B cell (primary cell): ENCODE measurements at regions not wholly inside any gene's neighbourhood (a gene's known extent, or its start where the extent isn't known, plus 50 kb on each side); places are given as distances from the start of the nearest gene placed in this dataset.

Source experiments
- ATAC-seq: fragments of 200-7000 bp; cut with Tn5 transposase; one replicate; pipeline ENCODE4 v1.10.0; 2021; ENCODE audit warnings: low read depth, mild to moderate bottlenecking, moderate number of reproducible peaks, moderate library complexity
- CTCF ChIA-PET: fragments of 350-600 bp; sonication (Branson Sonifier 250); formaldehyde crosslinking; loops from one replicate; lab custom pipeline; 2021; ENCODE audit warnings: antibody characterized with exemption, inconsistent platforms; lab: Charles Lee
- POLR2A ChIA-PET: fragments of 350-600 bp; sonication (Branson Sonifier 250); formaldehyde crosslinking; loops from one replicate; lab custom pipeline; 2021; ENCODE audit warnings: antibody characterized with exemption; lab: Charles Lee
- DNase-seq: peaks from one replicate; pipeline ENCODE4 v3.0.0; 2013
- H2AFZ ChIP-seq: 2 replicates; pipeline ENCODE4 v1.6.1; 2012; ENCODE audit warnings: mild to moderate bottlenecking, low read depth, low read length; ENCODE audit not compliant: insufficient read depth, poor library complexity, severe bottlenecking
- H3K27ac ChIP-seq, 2 donors: 1 replicate in 1 of 2; 2 replicates in 1 of 2; pipeline ENCODE4 v1.5.1; 2012 to 2013; ENCODE audit warnings: low read length in 2 of 2, mild to moderate bottlenecking in 2 of 2, moderate library complexity in 1 of 2
- H3K27me3 ChIP-seq, 4 experiments: fragments of 200-600 bp in 1 of 4; sonication (generic) in 1 of 4; replicated peaks in 1 of 4; 1 replicate in 2 of 4; 2 replicates in 2 of 4; pipeline versions ENCODE4 v1.6.1 to v1.7.0; 2013 to 2016; ENCODE audit warnings: low read length in 3 of 4, mild to moderate bottlenecking in 2 of 4, mixed read lengths in 1 of 4, moderate library complexity in 1 of 4; ENCODE audit not compliant: insufficient read depth in 4 of 4, control insufficient read depth in 3 of 4; ENCODE audit errors: control extremely low read depth in 1 of 4
- H3K36me3 ChIP-seq, 2 experiments: replicated peaks in 1 of 2; 1 replicate in 1 of 2; 2 replicates in 1 of 2; pipeline versions ENCODE4 v1.6.1 to v1.7.1; 2013; ENCODE audit warnings: low read length in 1 of 2; ENCODE audit not compliant: insufficient read depth in 2 of 2, control insufficient read depth in 1 of 2; ENCODE audit errors: control extremely low read depth in 1 of 2, extremely low read depth in 1 of 2
- H3K4me1 ChIP-seq, 2 donors: fragments of 200-600 bp in 1 of 2; sonication (generic) in 1 of 2; 1 replicate in 1 of 2; 2 replicates in 1 of 2; pipeline versions ENCODE4 v1.5.1 to v1.6.1; 2013 to 2017; ENCODE audit warnings: low read length in 2 of 2; ENCODE audit not compliant: control insufficient read depth in 2 of 2, insufficient read depth in 2 of 2
- H3K4me2 ChIP-seq: replicated peaks from 2 replicates; pipeline ENCODE3; 2012; ENCODE audit warnings: mild to moderate bottlenecking, low read depth, low read length; ENCODE audit not compliant: poor library complexity, severe bottlenecking
- H3K4me3 ChIP-seq, 5 experiments: fragments of 200-600 bp in 1 of 5; sonication (generic) in 1 of 5; 1 replicate in 3 of 5; 2 replicates in 2 of 5; pipeline versions ENCODE4 v1.5.1 to v1.7.0; 2011 to 2016; ENCODE audit warnings: low read length in 4 of 5, mild to moderate bottlenecking in 4 of 5, low read depth in 2 of 5, control low read depth in 1 of 5, moderate library complexity in 1 of 5; ENCODE audit not compliant: insufficient read depth in 1 of 5; ENCODE audit errors: control extremely low read depth in 1 of 5, extremely low read depth in 1 of 5
- H3K79me2 ChIP-seq: fragments of 200-600 bp; sonication (generic); one replicate; pipeline ENCODE4 v1.6.0; 2016; ENCODE audit warnings: low read length; ENCODE audit not compliant: control insufficient read depth, insufficient read depth
- H3K9ac ChIP-seq: fragments of 200-600 bp; sonication (generic); 2 replicates; pipeline ENCODE4 v1.6.1; 2017; ENCODE audit warnings: mild to moderate bottlenecking, low read length, moderate library complexity
- H3K9me3 ChIP-seq, 3 donors: one replicate each; pipeline versions ENCODE4 v1.6.1 to v1.7.1; 2013; ENCODE audit warnings: low read length in 2 of 3; ENCODE audit not compliant: control insufficient read depth in 2 of 3, insufficient read depth in 1 of 3; ENCODE audit errors: control extremely low read depth in 1 of 3
- H4K20me1 ChIP-seq: 2 replicates; pipeline ENCODE4 v1.6.0; 2012; ENCODE audit warnings: mild to moderate bottlenecking, low read length; ENCODE audit not compliant: insufficient read depth, control insufficient read depth, poor library complexity, severe bottlenecking
- H3K27ac Mint-ChIP-seq: one replicate; pipeline ENCODE4 v1.8.0; 2021; ENCODE audit warnings: mixed read lengths
- H3K27me3 Mint-ChIP-seq: one replicate; pipeline ENCODE4 v1.8.0; 2021; ENCODE audit warnings: mixed read lengths
- H3K4me1 Mint-ChIP-seq: one replicate; pipeline ENCODE4 v1.8.0; 2021; ENCODE audit warnings: mixed read lengths
- H3K4me3 Mint-ChIP-seq: one replicate; pipeline ENCODE4 v1.8.0; 2021; ENCODE audit warnings: mixed read lengths
- H3K9me3 Mint-ChIP-seq: one replicate; pipeline ENCODE4 v1.8.0; 2022; ENCODE audit warnings: mixed read lengths; ENCODE audit not compliant: insufficient read depth
- CTCF ChIP-seq: fragments of 200-600 bp; IDR thresholded peaks from one replicate; pipeline ENCODE4 v1.8.0; 2022; ENCODE audit warnings: antibody characterized with exemption, mild to moderate bottlenecking
- EZH2 ChIP-seq: IDR thresholded peaks from 2 replicates; pipeline ENCODE4 v1.6.1; 2012; ENCODE audit warnings: borderline replicate concordance, low read depth, mild to moderate bottlenecking, moderate library complexity, low read length; ENCODE audit not compliant: insufficient read depth, poor library complexity, severe bottlenecking
- WGBS: methylation state at CpG from one replicate; pipeline ENCODE4 v1.1.5; 2013; ENCODE audit warnings: missing lambda C conversion rate; ENCODE audit not compliant: insufficient coverage; 5-methylcytosine and 5-hydroxymethylcytosine counted together
- intact Hi-C: fragments of 100-400 bp; cut with micrococcal nuclease; formaldehyde crosslinking; loops from one replicate; pipeline ENCODE4 v1.10.0; 2022

GRCh38 chr9:100811643-100812042 is 216.9 kb upstream of the PLPPR1 start:
- Histone ChIP-seq H3K4me1 (no peaks in the 10 kb centered on the region), H3K4me2 (no peak overlapping the region), H3K9ac (no peak overlapping the region), H2AFZ (no peak overlapping the region), H3K4me3 (no peak overlapping the region), H4K20me1 (no peaks in the 10 kb centered on the region), H3K9me3 (peaks cover 0 to 14% (median 4%) of the 10 kb centered on the region in 3 donors), H3K27me3 (no peaks in the 10 kb centered on the region), H3K36me3 (no peaks in the 10 kb centered on the region), H3K79me2 (no peaks in the 10 kb centered on the region), H3K27ac (no peak overlapping the region)
- Mint-ChIP-seq H3K9me3 (peaks cover 6% of the 10 kb centered on the region), H3K4me1 (no peaks in the 10 kb centered on the region), H3K27me3 (no peaks in the 10 kb centered on the region), H3K4me3 (no peak overlapping the region), H3K27ac (no peak overlapping the region)
- intact Hi-C loops: no loop called here
- POLR2A ChIA-PET: no interaction called here
- TF ChIP-seq EZH2 (no peak), CTCF (no peak)
- CTCF ChIA-PET: no interaction called here
- WGBS: 100% methylated on average over 2 of the region's 3 CpGs
- DNase-seq (no peak), ATAC-seq (no peak)

DNA sequence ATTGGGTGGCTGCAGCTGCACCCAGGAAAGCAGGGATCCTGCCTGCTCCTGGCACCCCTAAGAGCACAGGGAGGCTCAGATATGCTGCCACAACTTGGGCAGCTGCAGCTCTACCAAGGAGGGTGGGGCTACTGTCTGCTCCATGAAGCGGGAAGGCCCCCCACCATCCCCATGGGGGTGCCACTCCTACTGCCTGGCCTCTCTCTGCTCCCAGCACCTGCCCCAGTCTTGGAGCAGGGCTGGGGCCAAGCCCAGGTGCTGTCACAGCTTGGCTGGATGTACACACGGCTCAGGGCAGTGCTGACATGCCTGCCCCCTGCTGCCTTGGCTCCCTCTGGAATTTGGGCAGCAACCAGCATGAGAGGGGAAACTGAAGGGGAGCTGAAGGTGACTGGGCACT is 214.7 kb upstream of the PLPPR1 start:
- H3K9ac ChIP-seq: no peak overlapping the region
- H3K27ac Mint-ChIP-seq: no peak overlapping the region
- H3K27ac ChIP-seq: no peak overlapping the region
- H3K4me2 ChIP-seq: no peak overlapping the region
- no peaks in the 10 kb centered on the region for H4K20me1 ChIP-seq
- ChIA-PET POLR2A (no interaction called here), CTCF (no interaction called here)
- H3K9me3 ChIP-seq: peaks cover 0 to 14% (median 7%) of the 10 kb centered on the region in 3 donors
- no peak overlapping the region for H3K4me3 ChIP-seq
- no peak overlapping the region for H2AFZ ChIP-seq
- no peaks in the 10 kb centered on the region for H3K27me3 Mint-ChIP-seq
- H3K4me1 ChIP-seq: no peaks in the 10 kb centered on the region
- no peaks in the 10 kb centered on the region for H3K4me1 Mint-ChIP-seq
- H3K36me3 ChIP-seq: no peaks in the 10 kb centered on the region
- no peak for TF ChIP-seq EZH2
- no peaks in the 10 kb centered on the region for H3K27me3 ChIP-seq
- no peak for ATAC-seq
- no peaks in the 10 kb centered on the region for H3K79me2 ChIP-seq
- 80% methylated on average over 2 of the region's 2 CpGs for WGBS
- H3K4me3 Mint-ChIP-seq: no peak overlapping the region
- intact Hi-C loops: no loop called here
- peaks cover 6% of the 10 kb centered on the region for H3K9me3 Mint-ChIP-seq
- no peak for DNase-seq
